Activated T-helper 1 cell treated with anti-CD3 and anti-CD28 coated beads, Interleukin-2, amount 50 U/mL, for 16 hours (primary cell): ENCODE measurements at regions not wholly inside any gene's neighbourhood (a gene's known extent, or its start where the extent isn't known, plus 50 kb on each side); places are given as distances from the start of the nearest gene placed in this dataset.

Source experiments
- DNase-seq, 2 donors: peaks; one replicate each; pipeline ENCODE4 v3.0.0-alpha.2; 2020; ENCODE audit warnings: low read depth in 1 of 2, low spot score in 1 of 2

GRCh38 chr10:46227936-46228562, 58.7 kb upstream of the ANTXRL start:
- no peak for DNase-seq

DNA sequence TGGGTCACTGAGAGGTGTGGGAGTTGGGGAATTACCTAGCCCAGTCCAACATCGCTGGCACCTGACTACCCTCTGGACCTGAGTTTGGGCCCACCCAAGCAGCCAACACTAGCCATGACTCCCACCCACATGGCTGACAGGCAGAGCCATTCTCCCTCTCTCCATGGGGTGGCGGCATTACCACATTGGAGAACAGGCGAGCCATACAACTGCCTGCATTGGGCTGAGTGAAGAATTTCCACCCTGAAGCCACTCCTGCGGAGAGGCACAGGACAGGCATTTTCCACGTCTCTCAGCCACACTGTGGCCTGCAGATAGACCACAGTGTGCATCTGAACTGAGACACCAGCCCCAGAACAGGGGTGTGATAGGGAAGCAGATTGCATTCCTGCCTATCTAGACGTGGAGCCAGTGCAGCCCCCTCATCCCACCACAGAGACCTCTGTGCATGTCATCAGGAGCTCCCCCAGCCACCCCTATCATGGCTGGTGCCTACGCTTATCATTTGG, 58.2 kb upstream of the ANTXRL start:
- peak; percentile 19 to 23 for DNase-seq

GRCh38 chr10:46229144-46229563, 57.6 kb upstream of the ANTXRL start:
- no peak for DNase-seq

DNA sequence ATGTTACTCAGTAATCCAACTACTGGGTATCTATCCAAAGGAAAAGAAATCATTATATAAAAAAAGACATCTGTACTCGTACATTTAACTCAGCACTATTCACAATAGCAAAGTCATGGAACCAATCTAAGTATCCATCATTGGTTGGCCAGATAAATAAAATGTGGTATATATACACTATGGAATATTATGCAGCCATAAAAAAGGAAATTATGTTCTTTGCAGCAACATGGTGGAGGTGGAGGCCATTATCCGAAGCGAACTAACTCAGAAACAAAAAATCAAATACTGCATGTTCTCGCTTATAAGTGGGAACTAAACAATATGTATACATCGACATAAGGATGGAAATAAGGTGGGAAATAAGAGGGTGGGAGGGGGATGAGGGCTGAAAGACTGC, 56.2 kb upstream of the ANTXRL start:
- DNase-seq: no peak

DNA sequence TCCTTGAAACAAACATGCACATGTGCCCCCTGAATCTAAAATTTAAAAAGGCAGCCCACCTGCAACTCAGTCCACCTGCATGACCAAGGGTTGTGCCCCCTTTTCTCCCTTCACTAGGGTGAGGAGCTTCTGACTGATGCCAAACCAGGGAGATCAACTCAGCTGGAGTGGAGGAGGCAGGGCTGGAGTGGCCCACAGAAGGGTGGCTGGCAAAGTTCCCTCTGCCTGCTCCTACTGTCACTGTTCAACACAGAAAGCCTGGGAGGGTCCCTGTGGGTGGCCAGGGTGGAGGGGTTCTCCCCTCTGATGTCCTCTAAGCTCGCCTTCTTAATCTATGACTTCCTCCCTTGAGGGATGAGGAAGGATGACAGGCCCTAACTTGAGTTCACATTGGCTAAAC, 55.7 kb upstream of the ANTXRL start:
- DNase-seq: no peak

DNA sequence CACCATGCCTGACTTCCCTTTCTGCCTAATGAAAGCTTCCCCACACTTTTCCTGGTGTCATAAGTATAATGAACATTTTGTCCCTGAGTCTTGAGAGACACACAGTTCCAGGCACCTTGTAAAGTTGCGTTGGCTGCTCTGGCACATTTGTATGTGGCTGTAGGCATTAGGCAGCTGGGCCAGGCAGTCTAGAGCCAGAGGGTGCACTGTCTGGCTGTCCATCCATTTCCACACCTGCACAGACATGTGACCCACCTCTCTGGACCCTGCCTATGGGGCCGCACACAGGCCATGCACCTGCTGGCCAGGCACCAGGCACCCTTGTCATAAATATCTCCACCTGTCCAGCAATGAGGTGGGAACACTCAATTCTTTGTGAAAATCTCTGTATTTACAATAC, 54.7 kb upstream of the ANTXRL start:
- DNase-seq: no peak

DNA sequence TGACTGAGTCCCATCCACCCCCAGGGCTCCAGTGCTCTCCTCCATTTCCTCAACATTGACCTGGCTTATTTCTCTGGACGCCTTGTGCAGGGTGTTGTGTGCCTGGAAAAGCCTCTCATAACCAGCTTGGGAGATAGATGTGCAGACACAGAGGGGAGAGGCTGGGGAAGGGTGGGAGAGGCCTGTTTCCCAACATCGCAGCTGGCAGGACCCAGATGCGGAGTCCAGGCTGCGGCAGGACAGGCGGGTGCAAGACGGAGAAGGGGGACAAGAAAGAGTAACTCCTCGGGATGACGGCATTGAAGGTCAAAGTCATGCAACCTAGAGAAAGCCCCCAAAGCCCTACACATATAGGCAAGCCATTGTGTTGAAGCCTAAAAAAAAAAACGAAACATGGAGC, 54.1 kb upstream of the ANTXRL start:
- no peak for DNase-seq

- no peak for DNase-seq
These were observed 53.6 kb upstream of the ANTXRL start for GRCh38 chr10:46233181-46233580.

GRCh38 chr10:46234026-46234425, 52.8 kb upstream of the ANTXRL start:
- DNase-seq: no peak

- no peak for DNase-seq
These were observed 52.3 kb upstream of the ANTXRL start for GRCh38 chr10:46234431-46235060.

GRCh38 chr10:46235705-46236545, 50.9 kb upstream of the ANTXRL start:
- DNase-seq: no peak

- no peak for DNase-seq
These were observed 50.3 kb upstream of the ANTXRL start for GRCh38 chr10:46236546-46236887.

DNA sequence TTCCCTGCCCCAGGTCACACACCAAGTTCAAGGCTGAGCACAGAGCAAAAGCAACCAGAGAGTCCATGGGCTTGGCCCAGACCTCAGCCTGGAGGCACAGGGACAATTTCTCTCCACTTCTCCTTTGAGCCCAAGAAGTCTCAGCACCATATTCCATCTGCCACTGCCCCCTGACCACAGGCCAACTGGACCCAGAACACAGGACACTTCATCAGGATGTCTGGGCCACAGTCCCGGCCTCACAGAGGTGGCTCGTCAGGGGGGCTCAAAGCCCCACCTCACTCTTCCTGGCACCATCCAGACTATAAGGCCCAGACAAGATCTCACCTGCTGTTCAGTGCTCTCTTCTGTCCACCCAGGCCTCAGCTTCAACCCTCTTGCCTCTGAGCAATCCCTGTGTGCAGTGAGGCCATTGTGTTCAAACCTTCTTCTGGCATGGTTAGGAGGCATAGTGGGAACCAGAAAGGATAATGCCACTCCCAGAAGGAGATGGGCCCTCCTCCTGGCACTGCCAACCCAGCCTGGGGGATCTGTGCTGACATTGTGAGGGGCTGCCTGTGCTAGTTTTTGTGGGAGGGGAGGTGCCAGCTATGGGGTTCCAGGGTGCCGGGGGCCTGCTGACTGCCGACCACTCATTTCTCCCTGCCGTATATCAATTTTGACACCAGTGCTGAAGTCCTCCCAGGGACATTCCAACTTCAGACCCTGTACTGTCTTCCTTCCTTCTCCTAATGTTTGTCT, 49.7 kb upstream of the ANTXRL start:
- no peak for DNase-seq
